C4-2B (cell line): ENCODE measurements at regions not wholly inside any gene's neighbourhood (a gene's known extent, or its start where the extent isn't known, plus 50 kb on each side); places are given as distances from the start of the nearest gene placed in this dataset.

ENCODE experiments used
- H3K27ac ChIP-seq: fragments of 450-650 bp; 2 replicates; pipeline ENCODE4 v1.5.1; 2017
- ZFX ChIP-seq: fragments of 450-650 bp; IDR thresholded peaks from 2 replicates; pipeline ENCODE4 v1.6.1; 2017
- TF ChIP-seq, protein P1 (sequence below): fragments of 450-650 bp; conservative IDR thresholded peaks from 2 replicates; pipeline ENCODE4 v1.5.1; 2017; ENCODE audit warnings: mild to moderate bottlenecking

GRCh38 chr3:102182162-102182561, 252.7 kb upstream of the ZPLD1 start:
- H3K27ac ChIP-seq: peak overlapping the region; percentile 41; the same call in 1 of the 2 replicates
- no peak for TF ChIP-seq ZFX
- TF ChIP-seq, protein P1, sequence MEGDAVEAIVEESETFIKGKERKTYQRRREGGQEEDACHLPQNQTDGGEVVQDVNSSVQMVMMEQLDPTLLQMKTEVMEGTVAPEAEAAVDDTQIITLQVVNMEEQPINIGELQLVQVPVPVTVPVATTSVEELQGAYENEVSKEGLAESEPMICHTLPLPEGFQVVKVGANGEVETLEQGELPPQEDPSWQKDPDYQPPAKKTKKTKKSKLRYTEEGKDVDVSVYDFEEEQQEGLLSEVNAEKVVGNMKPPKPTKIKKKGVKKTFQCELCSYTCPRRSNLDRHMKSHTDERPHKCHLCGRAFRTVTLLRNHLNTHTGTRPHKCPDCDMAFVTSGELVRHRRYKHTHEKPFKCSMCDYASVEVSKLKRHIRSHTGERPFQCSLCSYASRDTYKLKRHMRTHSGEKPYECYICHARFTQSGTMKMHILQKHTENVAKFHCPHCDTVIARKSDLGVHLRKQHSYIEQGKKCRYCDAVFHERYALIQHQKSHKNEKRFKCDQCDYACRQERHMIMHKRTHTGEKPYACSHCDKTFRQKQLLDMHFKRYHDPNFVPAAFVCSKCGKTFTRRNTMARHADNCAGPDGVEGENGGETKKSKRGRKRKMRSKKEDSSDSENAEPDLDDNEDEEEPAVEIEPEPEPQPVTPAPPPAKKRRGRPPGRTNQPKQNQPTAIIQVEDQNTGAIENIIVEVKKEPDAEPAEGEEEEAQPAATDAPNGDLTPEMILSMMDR: no peak

GRCh38 chr3:102183186-102183585, 251.6 kb upstream of the ZPLD1 start:
- H3K27ac ChIP-seq: no peak overlapping the region
- TF ChIP-seq ZFX: no peak
- TF ChIP-seq, protein P1: no peak

GRCh38 chr3:102183623-102184022, 251.2 kb upstream of the ZPLD1 start:
- TF ChIP-seq ZFX: no peak
- TF ChIP-seq, protein P1: no peak
- no peak overlapping the region for H3K27ac ChIP-seq

GRCh38 chr3:102189541-102189940, 245.3 kb upstream of the ZPLD1 start:
- TF ChIP-seq ZFX: no peak
- TF ChIP-seq, protein P1: no peak
- H3K27ac ChIP-seq: no peak overlapping the region

GRCh38 chr3:102189956-102190723, 244.7 kb upstream of the ZPLD1 start:
- H3K27ac ChIP-seq: no peak overlapping the region
- TF ChIP-seq ZFX: no peak
- TF ChIP-seq, protein P1: no peak

- no peak for TF ChIP-seq ZFX
- TF ChIP-seq, protein P1: no peak
- H3K27ac ChIP-seq: no peak overlapping the region
These were observed 242.2 kb upstream of the ZPLD1 start for GRCh38 chr3:102192575-102192974.

DNA sequence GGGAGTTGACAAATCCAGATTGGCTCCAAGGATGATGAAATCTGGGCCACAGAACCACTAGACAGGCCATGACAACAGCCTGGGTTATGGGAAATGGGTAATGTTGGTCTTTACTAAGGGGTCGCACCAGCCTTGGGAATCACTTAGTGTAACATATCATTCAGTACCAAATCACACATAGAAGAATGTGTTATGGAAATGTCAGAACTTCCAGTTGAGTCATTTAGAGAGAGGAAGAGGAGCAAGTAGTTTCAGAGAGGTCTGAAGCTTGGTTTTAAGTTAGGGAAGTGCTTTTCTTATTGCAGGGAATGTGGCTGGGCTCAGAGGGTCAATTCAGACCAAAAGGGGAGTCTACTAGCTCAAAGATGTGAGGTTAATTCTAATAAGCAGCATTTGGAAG, 241.6 kb upstream of the ZPLD1 start:
- no peak for TF ChIP-seq ZFX
- TF ChIP-seq, protein P1: no peak
- no peak overlapping the region for H3K27ac ChIP-seq
